Frontal cortex (tissue), 3 donors: ENCODE measurements at regions not wholly inside any gene's neighbourhood (a gene's known extent, or its start where the extent isn't known, plus 50 kb on each side); places are given as distances from the start of the nearest gene placed in this dataset.

ENCODE experiments used
- DNase-seq, 2 donors: peaks; one replicate each; pipeline ENCODE4 v3.0.0; 2012; ENCODE audit warnings: low spot score in 2 of 2
- FAIRE-seq: peaks from 2 replicates; lab custom pipeline; 2012; peaks lifted over from hg19 to GRCh38; lab: Jason Lieb, UNC
- donor health status: control.
- donor health status: control.
- donor health status: control.

GRCh38 chr11:32005786-32006416 lies 85.0 kb upstream of the RCN1 start:
- no peak for FAIRE-seq

DNA sequence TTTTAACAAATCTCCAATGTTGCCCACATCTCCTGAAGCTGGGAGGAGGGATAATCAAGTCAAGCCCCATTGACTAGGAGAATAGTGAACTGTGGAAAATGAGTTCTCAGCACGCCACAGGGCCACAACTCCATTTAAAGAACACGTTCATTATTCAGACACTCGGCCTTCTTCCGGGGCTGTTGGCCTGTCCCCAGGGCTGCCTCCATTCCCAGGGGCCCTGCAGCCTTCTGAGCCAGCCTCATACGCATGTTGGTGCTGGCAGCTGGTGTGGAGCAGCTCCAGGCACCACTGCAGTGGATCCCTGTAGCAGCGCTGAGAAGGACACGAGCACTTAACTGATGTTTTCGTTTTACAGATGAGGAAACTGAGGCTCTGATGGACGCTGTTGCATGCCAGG lies 87.5 kb upstream of the RCN1 start:
- FAIRE-seq: no peak
- no peak for DNase-seq

More at GRCh38 chr11:32005786-32006416, 85.0 kb upstream of the RCN1 start:
- DNase-seq: no peak

DNA sequence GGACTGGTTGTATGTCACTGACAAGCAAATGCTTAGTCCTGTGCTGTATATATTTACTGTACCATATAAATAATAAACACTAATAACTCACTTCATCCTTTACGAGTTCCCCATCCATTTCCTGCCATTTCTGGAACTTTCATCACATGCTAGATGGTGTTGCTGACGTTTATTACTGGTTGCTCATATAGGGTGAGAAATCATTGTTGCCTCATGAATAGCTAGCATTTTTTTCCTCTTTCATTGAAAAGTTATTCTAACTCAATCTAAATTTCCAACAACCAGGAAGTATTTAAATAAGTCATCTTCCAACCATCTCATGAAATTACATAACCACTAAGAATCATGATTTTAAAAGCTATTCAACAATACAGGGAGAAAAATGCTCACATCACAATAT lies 88.6 kb upstream of the RCN1 start:
- no peak for FAIRE-seq

DNA sequence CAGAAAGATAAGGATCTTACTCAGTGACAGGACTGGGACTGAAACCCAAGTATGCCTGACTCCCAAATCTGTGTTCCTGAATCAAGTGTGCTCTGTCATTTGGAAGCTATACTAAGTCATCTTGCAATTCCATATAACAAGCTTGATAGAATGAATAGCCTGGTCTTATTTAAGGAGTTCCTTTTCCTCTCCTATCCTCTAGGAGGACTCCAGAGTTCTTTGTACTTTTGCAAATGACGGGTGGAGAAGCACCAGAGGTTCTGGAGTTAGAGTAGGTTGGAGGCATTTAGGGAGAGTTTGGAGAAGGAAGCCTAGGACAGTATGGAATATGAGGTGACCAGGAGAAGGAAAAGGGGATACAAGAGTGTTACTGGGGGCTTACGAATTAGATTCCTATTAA lies 92.9 kb upstream of the RCN1 start:
- DNase-seq (no peak), FAIRE-seq (no peak)

More for the DNA sequence above, 88.6 kb upstream of the RCN1 start:
- DNase-seq: no peak

GRCh38 chr11:31996159-31996881 lies 94.6 kb upstream of the RCN1 start:
- no peak for FAIRE-seq
- no peak for DNase-seq

DNA sequence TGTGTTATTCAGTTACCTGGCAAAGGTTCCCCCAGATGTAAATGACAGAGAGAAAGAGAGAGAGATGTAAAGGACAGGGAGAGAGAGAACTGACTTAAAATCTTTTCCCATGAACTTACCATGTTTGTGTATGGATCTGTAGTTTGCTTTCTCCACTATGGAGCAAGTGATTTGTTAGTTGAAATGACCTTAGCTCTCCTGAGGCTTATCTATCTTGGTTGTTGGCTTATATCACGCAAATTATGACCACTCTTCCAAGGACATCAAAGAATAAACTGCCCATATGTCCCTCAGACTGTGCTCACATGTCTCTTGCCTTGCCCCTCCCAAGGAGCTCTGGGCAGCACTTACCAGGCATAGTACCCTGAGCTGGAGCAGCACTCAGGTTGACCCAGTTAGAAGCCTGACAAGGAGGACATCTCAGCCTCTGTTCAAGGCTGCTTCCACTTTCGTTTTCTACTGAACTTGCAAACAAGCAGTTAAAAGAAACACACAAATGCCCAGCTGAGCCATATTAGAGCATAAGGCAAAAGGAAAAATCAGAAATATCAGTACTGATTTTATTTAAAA lies 95.3 kb upstream of the RCN1 start:
- FAIRE-seq (no peak), DNase-seq (no peak)

GRCh38 chr11:31995032-31995431 lies 95.8 kb upstream of the RCN1 start:
- DNase-seq: no peak
- no peak for FAIRE-seq

GRCh38 chr11:31987118-31988005 lies 103.5 kb upstream of the RCN1 start:
- DNase-seq (no peak), FAIRE-seq (no peak)

DNA sequence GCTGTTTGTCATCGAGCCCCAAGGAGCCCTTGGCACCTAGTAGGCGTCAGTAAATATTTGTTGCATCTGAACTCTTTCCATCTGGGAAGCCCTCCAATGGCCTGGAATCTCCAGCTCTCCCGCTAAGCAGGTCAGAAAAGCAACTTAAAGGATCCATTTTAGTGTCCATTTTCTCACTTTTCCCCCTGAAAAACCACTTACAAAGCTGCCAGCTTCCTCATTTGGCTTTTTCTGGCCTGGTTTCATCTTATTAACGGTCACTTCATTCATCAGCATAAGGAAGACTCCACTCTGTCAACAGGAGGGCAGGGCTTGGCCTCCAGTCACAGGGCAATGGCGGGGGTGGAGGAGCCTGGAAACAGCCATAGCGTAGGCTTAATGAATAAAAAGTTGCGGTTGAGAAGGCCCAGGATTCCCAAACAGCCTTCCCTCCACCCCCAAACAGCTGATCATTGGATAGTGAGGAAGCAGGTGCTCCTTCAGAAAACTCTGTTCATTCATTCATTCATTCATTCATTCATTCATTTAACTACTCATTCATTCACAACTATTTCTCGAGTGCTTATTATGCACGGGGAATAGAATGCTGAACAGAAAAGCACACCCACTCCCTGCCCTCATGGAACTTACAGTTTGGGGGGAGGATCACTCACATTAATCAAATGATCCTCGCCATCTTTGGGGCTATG lies 104.5 kb upstream of the RCN1 start:
- DNase-seq (no peak), FAIRE-seq (no peak)

DNA sequence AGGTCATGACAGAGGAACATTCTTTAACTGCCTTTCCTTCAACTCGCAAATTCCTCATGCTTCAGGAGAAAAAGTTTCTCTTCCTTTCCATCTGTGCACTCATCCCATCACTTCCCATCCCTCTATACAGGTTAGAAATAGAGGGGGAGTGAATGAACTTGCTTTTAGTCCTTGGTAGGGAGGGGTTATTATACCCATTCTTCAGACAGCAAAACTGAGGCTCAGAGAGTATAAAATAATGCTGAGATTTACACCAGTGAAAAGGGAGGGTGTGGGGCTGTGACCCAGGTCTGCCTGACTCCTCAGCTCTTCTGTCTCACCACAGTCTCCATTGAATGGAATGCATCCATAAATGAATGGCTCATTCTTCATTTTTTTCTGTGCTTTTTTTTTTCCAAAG lies 109.4 kb upstream of the RCN1 start:
- no peak for FAIRE-seq

GRCh38 chr11:31977343-31977742 lies 113.5 kb upstream of the RCN1 start:
- no peak for FAIRE-seq

More for the DNA sequence above, 109.4 kb upstream of the RCN1 start:
- DNase-seq: no peak

DNA sequence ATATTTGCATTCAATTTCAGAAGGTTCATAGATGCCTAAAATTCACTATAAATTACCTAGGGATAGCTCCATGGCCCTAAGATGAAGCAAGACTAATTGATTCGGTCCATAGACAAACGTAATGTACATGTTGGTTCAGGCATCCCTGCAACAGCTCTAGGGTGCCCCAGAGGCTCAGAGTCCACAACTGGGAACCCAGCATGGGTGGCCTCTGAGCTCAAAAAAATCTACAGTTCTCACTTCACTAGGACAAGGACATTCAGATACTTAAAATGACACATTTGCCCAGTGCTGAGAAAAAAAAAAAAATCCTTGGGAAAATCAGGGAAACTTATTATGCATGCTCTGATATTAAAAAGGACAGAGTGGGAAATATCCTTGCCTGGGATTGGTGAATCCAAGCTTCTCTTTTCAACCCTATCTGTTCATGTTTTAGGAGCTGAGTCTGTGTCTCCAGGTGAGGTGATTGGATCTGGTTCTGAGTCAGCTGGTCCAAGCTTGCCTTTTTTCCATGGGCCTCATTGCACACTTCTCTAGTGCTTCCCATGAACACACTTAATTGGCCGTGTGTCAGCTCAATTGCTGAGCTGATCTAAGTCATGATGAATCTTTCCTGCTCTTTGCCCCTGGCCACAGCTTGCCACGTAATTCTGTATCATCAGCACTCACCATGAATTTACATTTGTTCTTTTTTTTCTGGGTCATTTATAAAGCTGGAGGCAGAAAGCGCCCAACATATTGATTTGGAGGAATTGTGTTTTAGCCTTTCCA lies 116.3 kb upstream of the RCN1 start:
- FAIRE-seq (no peak), DNase-seq (no peak)

More at GRCh38 chr11:31977343-31977742, 113.5 kb upstream of the RCN1 start:
- DNase-seq: no peak

DNA sequence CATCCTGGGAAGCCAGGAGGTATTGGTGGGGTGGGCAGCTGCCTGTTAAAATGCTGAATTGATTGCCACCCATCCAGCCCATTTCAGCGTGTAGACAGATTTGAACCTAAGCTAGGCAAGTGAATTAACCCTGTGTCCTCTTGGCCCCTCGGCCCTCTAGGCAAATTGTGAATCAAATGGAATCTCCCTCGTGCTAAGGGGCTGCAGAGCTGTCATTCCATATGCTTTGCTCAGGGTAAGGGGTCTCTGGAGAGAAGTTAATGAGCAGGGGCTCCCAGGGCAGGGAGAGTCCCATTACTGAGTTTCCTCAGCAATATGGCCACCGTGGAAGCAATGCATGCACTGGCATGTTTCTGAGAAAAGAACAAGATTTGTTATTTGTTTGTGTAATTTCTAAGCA lies 117.7 kb upstream of the RCN1 start:
- no peak for FAIRE-seq

DNA sequence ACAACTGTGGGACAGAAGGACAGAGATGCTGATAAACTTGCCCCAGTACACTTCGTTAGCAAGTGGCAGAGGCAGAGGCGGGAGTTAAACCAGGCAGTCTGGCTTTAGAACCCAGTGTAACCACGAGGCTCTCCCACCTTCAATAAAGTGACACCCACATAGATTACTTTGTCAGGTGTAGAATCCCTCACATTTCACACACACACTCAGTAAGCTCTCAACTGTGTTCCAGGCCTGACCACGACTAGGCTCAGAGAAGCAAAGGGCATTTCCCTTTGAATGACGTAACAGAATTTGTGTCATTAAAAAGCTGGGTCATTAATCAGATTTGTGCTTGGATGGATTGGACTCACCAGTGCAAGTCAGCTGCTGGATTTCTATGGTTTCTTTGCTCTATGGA lies 118.3 kb upstream of the RCN1 start:
- no peak for FAIRE-seq
- no peak for DNase-seq

More for the DNA sequence above, 117.7 kb upstream of the RCN1 start:
- DNase-seq: no peak

DNA sequence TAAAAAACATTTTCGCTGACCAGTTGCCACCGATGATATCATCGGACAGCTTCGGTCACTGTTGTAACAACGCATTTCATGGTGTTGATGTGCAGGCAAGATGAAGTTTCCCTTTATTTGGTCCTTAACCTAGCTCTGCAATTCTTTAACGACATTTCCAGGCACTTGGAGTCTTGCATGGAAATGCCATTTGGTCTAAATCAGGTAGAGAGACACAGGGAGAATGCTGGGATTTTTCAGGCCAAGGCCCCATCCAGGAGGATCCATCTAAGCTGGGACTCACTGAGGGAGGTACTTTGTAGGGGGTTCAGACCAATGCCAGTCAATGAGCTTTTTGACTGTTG lies 121.5 kb upstream of the RCN1 start:
- FAIRE-seq (no peak), DNase-seq (no peak)

DNA sequence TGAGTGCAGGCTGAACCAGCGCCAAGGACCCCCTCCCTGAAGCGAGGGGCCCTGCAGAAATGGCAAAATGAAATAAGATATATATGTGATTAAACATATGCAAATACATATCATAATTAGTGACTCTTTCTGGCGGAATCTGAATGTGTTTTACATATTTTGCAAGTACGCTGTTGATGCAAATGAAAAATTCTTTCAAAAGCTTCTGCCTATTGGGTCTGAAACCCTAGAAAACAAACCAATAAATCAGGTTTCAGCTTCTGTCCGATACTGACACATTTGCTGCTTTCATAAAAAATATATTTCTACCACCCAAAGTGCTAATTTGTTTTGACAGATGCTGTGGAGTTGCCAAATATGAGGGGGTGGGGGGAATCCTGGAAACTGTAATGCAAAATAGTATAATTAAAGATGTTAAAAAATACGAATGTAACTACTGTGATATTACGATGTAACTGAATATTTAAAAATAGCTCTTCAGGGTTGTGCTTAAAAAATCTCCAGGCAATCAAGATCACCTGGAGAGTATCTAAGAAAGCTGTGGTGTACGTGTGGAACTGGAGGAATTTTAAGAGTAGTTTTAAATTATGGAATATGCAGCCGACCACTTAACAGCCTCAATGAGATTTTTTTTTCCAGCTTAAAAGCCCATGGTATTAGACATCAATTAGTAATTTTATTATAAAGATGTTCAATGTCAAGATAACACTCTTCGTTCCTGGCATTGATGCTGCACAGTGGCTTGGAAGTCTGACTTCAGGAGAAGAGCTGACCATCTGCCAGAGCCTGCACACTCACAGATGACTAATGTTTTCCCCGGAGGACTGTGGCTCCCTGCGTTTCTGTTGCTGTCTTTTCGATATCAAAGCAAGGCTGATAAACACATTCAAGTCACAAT lies 122.2 kb upstream of the RCN1 start:
- peak in 1 of 2 donors; percentile 26 for DNase-seq
- no peak for FAIRE-seq

- FAIRE-seq: no peak
- no peak for DNase-seq
Observed at GRCh38 chr11:31967404-31968130, 123.3 kb upstream of the RCN1 start.
